G401.6 (cell line): ENCODE measurements at regions not wholly inside any gene's neighbourhood (a gene's known extent, or its start where the extent isn't known, plus 50 kb on each side); places are given as distances from the start of the nearest gene placed in this dataset.
"Not testable (repeated sequence)": the region's sequence is repeated elsewhere in the genome, so short reads cannot be mapped to it uniquely, and the experiment has no call there.

ENCODE experiments used
- FAIRE-seq: peaks from 2 replicates; lab custom pipeline; 2012; peaks lifted over from hg19 to GRCh38; lab: Jason Lieb, UNC

DNA sequence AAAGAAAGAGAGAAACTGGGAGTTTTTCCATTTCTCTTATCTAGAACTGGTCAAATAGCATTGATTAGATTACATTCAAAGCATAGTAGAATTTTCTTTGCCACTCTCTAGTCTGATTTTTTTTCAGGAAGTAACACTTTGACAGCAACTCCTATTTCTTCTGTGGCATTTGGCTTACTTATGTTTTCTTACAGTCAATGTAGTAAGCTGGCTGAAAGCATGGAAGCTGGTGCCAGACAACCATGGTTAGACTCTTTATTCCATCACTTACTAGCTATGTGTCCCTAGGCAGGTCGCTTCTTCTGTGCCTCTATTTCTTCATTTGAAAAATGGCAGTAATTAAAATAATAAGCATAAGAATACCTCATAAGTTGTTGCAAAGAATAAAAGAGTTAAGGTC, 54.2 kb upstream of the OPRM1 start:
- no peak for FAIRE-seq

DNA sequence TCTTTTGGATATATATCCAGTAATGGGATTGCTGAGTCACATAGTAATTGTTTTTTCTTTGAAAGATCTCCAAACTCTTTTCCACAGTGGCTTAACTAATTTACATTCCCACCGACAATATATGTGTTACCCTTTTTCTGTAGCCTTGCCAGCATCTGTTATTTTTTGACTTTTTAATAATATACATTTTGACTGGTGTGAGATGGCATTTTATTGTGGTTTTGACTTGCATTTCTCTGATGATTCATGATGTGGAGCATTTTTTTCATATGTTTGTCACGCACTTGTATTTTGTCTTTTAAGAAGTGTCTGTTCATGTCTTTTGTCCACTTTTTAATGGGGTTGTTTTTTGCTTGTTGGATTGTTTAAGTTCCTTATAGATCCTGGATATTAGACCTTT, 58.9 kb upstream of the OPRM1 start:
- no peak for FAIRE-seq

DNA sequence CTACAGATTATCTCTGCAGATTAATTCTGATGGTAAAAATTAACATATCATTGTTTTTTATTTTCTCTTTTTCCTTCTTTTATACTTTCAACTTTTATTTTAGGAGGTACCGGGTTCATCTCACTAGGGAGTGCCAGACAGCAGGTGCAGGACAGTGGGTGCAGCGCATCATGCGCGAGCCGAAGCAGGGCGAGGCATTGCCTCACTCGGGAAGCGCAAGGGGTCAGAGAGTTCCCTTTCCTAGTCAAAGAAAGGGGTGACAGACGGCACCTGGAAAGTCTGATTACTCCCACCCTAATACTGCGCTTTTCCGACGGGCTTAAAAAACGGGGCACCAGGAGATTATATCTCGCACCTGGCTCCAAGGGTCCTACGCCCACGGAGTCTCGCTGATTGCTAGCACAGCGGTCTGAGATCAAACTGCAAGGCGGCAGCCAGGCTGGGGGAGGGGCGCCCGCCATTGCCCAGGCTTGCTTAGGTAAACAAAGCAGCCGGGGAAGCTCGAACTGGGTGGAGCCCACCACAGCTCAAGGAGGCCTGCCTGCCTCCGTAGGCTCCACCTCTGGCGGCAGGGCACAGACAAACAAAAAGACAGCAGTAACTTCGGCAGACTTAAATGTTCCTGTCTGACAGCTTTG, 60.0 kb upstream of the OPRM1 start:
- not testable (repeated sequence) for FAIRE-seq

DNA sequence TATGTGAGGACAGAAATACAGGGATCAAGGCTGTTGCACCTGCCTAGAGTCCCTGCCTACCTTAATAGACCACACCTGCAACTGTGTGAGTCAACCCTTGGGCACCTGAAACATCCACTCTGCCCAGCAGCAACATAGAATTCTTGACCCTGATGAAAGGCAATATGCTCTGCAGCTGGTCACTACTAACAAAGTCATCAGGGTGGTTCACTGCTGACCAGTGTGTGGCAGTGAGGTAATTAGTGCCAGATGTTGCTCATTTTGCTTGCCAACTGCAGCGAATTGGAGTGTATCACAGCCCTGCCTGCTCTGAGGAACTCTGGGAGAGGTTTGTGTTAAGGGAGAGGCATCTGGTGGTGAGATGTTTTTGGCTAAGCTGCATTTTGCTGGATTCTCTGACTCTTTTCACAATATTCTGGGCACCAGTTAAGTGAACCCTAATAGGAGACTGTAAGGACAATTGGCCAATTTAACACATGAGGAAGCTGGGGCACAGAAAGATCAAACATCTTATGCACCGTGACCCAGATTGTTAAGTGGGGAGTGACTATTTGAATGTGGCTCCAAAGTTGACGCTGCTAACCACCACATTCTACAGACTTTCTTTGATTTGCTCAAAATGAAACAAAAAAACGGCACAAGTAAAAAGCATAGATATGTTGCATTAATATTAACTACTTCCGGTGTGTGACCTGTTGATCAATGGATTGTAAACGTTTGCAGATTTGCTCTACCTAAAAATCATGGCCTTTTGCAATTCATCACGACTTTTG, 61.9 kb upstream of the OPRM1 start:
- FAIRE-seq, result no peak

DNA sequence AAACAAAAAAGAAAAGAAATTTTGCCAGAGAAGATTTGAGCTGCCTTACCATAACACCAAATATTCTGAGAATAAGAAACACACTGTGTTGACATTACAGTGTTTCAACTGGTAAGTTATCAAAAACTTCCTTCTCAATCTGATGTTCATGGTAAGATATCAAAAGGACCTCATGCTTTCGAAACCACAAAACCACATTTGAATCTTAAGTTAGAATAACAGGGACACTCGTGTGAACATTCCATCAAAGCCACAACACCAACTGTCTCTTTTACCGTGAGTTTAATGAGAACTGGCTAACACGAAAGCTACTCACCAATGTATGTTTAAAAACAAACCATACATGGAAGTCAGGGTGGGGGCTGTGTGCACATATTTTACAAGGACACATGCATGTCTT, 73.0 kb upstream of the OPRM1 start:
- FAIRE-seq, result no peak

DNA sequence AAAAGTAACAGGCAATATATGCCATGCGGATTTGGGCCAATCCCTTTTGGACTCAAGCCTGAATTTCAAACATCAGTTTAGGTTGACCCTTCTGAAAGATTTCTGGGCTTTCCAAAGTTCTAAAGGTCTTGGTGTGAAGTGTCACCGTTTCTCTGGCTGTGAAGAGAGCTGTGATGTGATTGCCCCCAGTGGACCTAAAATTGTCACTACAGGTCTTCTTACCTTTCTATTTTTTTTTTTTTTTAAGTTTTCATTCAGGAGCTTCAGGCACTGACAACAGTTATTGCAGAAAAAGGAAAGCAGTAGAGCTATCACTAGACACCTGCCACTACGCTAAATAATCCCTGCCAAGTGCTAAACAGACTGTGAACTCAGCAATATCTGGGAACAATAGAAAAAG, 75.7 kb upstream of the OPRM1 start:
- FAIRE-seq, result no peak

- no peak for FAIRE-seq
Observed at GRCh38 chr6:153962555-153962954, 76.5 kb upstream of the OPRM1 start.

DNA sequence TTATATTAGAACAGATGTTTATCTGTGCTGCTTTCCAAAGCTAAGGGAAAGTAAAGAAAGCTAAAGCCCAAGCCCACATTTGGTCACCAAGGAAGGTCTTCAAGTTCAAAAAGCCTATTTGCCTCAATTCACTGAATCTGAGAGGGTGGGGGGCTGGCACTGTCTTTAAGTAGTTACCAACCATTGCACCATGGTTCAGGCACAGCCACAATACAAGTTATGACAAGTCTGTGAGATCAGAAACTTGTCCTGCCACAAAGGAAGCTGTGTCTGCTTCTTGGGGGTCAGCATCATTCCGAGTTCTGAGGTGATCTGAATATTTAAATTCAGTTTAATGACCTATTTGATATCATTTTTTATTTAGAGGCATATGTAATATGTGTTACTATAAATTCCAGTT, 78.3 kb upstream of the OPRM1 start:
- no peak for FAIRE-seq

GRCh38 chr6:153960281-153960680, 78.8 kb upstream of the OPRM1 start:
- no peak for FAIRE-seq

- no peak for FAIRE-seq
Observed at GRCh38 chr6:153959276-153959675, 79.8 kb upstream of the OPRM1 start.

DNA sequence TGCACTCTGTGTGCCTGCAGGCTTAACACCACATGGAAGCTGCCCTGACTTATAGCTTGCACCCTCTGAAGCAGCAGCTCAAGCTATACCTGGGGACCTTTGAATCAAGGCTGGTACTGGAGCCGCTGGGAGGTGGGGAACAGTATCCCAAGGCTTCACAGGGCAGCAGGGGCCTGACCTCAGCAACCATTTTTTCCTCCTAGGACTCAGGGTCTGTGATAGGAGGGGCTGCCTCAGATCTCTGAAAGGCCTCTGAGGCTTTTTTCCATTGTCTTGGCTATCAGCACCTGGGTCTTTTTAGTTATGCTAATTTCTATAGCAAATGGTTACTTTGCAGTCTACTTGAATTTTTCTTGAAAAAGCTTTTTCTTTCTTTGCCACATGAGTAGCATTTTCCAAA, 80.2 kb upstream of the OPRM1 start:
- no peak for FAIRE-seq

GRCh38 chr6:153957394-153957793, 81.6 kb upstream of the OPRM1 start:
- FAIRE-seq, result no peak

GRCh38 chr6:153956808-153957207, 82.2 kb upstream of the OPRM1 start:
- no peak for FAIRE-seq

- no peak for FAIRE-seq
Observed at GRCh38 chr6:153949616-153950015, 89.4 kb upstream of the OPRM1 start.

DNA sequence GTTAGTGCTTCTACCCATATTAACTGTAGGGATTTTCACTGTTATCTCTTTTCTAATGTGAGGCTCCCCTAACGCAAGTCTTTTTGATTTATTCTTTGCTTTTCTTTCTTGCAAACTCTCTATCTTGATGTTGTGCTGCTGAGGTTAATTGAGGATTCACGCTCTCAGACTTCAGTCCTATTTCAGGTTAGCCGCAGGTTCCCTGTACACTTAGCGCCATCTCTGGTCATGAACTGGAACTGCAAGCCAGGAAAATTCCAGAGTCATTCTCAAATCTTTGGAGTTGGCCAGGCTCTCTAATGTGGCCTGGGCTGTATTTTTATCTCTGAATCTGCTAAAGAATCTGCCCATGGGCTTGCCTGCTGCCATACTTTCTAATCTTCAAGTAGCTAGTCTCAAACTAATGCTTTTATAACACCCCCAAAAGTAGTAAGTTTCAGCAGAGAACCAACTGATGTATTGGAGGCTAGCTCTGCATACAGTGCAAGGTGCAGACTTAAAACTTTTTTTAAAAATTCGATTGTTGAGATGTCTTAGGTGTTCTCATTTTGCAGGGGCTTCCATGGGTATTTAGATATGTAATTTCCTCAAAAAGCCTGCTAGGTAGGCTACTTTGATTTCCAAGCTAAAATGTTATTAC, 91.1 kb upstream of the OPRM1 start:
- FAIRE-seq, result no peak

DNA sequence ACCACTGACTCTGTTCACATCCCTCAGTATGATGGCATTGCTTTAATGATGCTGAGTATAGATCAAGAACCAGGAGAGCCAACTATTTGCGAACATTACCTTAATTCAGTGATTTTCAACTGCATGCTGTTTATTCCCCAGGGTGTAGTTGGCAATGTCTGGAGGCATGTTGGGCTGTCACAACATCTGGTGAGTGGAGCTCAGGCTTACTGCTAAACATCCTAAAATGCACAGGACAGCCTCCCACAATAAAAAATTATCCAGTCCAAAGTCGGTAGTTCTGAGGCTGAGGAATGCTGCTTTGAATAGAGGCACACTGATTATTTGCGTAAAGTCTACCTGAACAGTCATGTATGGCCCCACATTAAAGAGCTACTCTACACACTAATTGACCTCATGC, 94.8 kb upstream of the OPRM1 start:
- FAIRE-seq, result no peak

DNA sequence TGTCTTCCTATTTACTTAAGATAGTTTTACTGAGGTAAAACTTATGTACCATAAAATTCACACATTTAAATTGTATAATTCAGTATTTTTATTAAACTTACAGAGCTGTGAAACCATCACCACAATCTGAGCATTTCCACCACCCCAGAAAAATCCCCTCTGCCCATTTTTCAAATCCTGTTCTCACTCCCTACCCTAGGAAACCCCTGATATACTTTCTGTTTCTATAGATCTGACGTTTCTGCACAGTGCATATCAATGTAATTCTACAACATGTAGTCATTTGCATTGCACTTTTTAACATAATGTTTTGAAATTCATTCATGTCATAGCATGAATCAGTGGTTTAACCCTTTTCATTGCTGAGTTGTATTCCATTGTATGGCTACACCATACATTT, 96.7 kb upstream of the OPRM1 start:
- FAIRE-seq, result no peak

- no peak for FAIRE-seq
Observed at GRCh38 chr6:153941768-153942167, 97.3 kb upstream of the OPRM1 start.

DNA sequence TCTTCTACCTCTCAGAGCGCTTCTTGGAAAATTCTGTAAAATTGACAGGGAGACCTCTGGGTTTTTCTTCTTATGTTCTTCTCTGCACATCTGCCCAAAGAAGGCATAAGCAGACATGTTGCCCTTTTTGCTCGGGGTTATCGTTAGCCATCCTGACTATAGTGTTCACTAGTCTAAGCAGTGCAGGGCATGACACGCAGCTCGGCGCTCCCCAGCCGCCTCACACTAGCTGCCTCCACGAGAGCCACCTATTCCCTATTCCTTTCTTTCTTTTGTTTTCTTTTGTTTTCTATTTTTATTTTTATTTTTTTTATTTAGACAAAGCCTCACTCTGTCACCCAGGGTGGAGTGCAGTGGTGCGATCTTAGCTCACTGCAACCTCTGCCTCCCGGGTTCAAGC, 100.2 kb upstream of the OPRM1 start:
- no peak for FAIRE-seq

- FAIRE-seq, result no peak
Observed at GRCh38 chr6:153931431-153931830, 107.6 kb upstream of the OPRM1 start.

DNA sequence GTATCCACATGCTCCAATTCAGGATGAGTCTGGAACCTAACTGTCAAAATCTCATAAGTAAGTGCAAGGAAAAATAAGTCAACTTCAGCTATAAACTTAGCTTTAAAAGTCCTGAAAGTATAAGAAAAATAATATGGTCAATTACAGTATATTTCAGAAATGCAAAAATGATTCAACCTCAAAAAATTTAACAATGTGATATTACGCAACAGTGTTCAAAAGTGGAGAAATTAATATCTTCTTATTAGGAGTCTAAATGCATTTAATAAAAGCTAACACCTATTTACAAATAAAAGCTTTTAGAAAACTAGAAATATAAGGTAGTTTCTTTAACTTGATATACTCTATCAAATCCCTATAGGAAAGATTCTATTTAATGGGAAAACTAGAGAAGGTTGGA, 111.2 kb upstream of the OPRM1 start:
- no peak for FAIRE-seq

DNA sequence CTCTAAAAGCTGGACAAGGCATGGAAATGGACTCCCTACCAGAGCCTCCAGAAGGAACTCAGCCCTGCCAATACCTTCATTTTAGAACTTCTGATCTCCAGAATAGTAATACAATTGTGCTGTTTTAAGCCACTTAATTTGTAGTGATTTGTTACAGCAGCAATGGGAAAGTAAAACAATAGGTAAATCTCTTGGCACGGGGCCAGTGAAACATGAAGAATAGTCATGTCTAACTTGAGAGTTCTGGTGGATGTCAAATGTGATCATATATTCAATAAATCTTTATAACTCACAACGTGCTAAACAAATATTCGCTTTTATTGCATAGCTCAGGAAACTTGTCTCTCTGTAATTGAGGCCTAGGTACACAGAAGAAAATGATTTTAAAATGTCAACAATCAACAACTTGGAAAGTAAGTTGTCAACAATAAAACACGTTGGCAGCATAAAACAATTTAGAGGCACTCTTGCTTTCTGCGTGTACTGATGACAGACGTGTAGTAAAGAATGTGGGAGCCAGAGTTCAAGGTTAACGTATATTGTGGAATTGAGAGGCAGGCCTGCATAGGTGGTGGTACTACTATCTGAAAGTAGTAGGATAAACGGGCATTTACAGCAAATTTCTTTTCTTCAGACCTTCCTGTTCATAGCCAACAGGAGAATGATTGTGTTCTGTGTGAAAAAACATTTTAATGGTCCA, 140.5 kb upstream of the OPRM1 start:
- no peak for FAIRE-seq

DNA sequence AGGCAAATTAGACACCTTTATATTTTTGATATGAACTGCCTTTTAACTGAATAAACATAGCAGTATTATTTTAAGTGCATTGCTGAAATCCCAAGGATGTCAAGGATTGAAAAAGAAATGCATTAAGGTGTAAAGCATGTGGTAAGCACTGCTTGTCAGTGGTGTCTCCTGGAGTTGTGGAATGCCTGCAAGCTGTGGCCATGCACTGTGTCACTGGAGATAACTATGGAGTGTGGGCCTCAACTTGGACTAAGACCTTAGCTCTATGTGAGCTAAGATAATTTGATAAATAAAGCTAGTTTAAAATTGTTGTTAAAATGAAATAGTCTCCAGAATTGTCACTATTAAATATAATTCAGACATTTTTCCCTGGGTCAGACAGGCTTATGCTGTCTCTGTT, 156.6 kb upstream of the OPRM1 start:
- FAIRE-seq, result no peak
